Prostate gland (tissue), 2 donors: ENCODE measurements at regions not wholly inside any gene's neighbourhood (a gene's known extent, or its start where the extent isn't known, plus 50 kb on each side); places are given as distances from the start of the nearest gene placed in this dataset.

Experiments
- CTCF ChIP-seq, 4 experiments: fragments of 200-600 bp in 2 of 4; fragments of 450-650 bp in 2 of 4; sonication (generic) in 2 of 4; IDR thresholded peaks; 1 replicate in 3 of 4; 2 replicates in 1 of 4; pipeline ENCODE4 v1.5.1; 2016 to 2019; ENCODE audit warnings: antibody characterized with exemption in 4 of 4, mild to moderate bottlenecking in 2 of 4, moderate library complexity in 2 of 4
- POLR2AphosphoS5 ChIP-seq: sonication (generic); formaldehyde crosslinking; IDR thresholded peaks from one replicate; pipeline ENCODE4 v1.6.1; 2017; ENCODE audit warnings: antibody characterized with exemption

GRCh38 chr1:4305526-4306301 is 348.7 kb upstream of the AJAP1 start:
- no peak for TF ChIP-seq POLR2AphosphoS5
- no peak for TF ChIP-seq CTCF (IDR thresholded peaks at IDR 0.05)
